Medulla oblongata (tissue), 1 donor: ENCODE measurements at regions not wholly inside any gene's neighbourhood (a gene's known extent, or its start where the extent isn't known, plus 50 kb on each side); places are given as distances from the start of the nearest gene placed in this dataset.

Source experiments
- DNase-seq: peaks from one replicate; pipeline ENCODE4 v3.0.0-alpha.2; 2015; ENCODE audit errors: extremely low spot score

- no peak for DNase-seq
Measured at GRCh38 chr2:67232936-67233335, 164.2 kb upstream of the ETAA1 start.

- DNase-seq: no peak
Measured at GRCh38 chr2:67234440-67234839, 162.7 kb upstream of the ETAA1 start.

- DNase-seq: no peak
Measured at GRCh38 chr2:67237288-67237687, 159.8 kb upstream of the ETAA1 start.

GRCh38 chr2:67240507-67240906 lies 156.6 kb upstream of the ETAA1 start:
- DNase-seq: no peak

GRCh38 chr2:67241453-67241852 lies 155.7 kb upstream of the ETAA1 start:
- no peak for DNase-seq

DNA sequence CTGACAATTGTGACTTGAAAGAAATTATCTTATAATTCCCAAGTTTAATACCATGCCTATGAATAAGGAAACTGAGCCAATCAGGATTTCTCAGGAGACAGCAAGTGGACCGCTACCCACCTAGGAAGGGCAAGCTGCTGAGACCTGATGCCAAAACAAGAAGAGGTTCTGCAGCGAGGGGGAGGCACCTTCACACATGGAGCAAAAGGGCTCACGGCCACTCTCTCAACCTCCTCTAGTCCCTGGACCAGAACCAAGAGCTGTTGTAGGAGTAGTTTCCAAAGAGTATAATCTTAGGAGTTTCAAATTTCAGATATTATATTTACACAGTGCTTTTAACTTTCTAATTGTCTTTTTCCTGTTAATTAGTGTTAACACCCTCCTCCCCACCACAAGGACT lies 154.7 kb upstream of the ETAA1 start:
- DNase-seq: no peak

DNA sequence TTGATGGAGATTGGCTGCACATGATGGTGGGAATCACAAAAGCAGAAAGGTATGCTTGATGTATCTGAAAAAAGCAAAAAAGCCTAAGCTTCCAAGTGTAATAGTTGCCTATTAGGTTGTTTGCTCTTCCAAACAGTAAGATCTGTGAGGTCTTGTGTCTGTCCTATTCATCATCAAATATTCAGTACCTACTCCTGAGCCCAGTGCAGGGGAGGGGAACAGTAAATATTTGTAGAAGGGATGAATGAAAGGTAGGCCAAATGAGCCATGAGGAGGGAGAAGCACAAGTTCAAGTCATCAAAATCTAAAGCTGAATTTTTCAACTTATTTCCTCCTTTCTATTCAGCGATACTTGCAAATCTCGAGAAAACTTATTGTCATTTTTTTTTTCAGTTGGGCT lies 153.2 kb upstream of the ETAA1 start:
- no peak for DNase-seq

DNA sequence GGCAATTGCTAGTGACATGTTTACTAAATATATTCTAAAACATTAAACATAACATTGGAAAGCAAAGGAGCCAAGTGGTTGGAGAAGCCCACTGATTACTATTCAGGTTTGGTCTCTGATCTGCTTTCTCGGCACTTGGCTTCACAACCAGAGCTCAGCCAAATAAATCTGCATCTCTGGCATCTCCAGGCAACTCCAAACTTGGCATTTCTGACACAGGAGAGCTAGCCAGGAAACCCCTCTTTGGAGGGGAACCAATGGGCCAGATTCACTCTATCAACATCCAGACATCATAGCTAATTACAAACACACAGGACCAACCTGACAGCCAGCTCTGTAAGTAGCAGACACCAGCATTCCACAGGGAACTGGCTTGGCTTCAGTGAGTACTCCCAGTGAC lies 150.3 kb upstream of the ETAA1 start:
- no peak for DNase-seq

- no peak for DNase-seq
Measured at GRCh38 chr2:67251741-67252140, 145.4 kb upstream of the ETAA1 start.

DNA sequence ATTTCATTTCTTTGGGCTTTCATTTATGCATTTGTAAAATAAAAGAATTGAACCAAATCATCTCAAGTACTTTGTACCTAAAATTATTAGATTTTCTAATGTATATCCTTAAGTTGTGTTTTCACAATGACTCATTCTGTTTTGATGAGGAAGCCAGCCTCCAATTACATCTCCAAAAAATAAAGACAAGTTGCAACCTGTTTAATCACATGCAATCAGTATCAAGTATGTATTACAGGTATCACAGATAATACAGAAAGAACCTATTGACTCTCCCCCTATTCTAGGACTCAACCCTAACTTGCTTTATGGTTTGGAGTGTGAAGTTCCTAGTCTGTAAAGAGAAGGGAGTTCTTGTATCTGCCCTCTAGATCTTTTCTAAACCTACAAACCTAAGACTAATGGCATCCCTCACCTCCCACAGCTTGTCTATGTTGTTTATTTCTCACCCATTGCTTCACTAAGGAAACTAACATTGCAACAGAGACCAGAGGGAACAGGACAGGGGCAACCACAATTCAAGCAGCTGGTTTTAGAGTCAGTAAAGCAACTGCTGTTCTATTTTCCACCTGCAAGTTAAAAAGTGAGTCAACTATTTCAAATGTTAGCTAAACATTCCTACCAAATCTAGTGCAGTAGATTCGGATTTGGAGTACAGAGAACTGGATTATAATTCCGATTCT lies 141.1 kb upstream of the ETAA1 start:
- DNase-seq: no peak

DNA sequence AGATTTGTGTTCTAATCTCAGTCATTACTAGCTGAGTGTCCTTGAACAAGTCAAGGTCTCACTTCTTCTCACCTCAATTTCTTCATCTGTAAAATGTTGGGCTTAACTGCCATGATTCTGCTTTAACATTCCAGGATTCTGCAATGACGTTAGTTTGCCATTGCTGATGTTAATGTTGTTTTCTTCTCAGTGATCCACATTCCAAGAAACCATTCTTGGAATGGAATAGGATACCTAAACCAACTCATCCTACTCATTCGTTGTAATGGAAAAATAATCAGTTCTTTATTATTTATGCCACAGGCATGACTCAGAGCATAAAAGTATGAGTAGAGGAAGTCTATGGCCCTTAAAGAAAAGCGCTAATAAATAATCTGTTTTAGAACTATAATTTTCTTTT lies 140.2 kb upstream of the ETAA1 start:
- DNase-seq: no peak

GRCh38 chr2:67258122-67258521 lies 139.0 kb upstream of the ETAA1 start:
- no peak for DNase-seq

GRCh38 chr2:67258831-67259230 lies 138.3 kb upstream of the ETAA1 start:
- no peak for DNase-seq

GRCh38 chr2:67259556-67260342 lies 137.4 kb upstream of the ETAA1 start:
- no peak for DNase-seq

DNA sequence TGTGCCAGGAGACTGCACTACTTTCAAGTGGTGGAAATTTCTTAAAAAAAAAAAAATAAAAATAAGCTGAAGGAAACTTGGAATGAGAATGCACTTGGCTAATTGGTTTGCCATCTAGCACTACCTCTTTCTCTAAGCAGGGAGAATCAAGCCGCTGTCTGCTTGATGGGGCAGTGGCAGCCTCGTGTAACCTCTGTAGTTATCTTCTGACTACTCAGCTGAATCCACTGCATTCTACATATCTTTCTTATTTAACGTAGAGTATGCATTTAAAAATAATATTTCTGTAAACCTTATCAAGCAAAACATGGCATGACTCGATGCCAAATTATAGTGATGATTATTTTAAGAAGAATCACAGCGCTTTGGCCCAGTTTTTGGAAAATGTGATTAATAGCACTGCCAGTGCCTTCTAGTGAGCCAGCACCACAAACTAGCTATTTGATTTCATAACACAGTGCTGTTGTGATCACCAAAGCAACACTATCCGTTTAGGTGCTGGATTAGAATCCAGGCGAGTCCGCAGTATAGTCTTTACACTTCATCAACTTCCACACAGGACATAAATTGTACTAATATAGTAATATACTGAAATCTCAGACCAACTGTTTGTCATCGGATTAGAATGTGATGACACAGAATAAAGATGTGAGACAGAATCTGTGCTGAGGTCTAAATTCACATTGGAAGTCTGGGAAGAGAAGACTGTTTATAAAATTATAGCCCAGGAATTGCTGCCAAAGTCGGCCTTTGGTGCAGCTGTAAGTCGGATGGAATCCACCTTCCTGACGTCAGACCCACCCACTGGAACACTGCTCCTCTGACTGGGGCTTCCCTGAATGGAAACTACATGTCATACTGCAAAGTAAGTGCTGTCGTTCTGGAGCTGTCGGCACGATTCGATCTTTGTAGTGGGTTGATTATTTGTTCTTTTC lies 136.5 kb upstream of the ETAA1 start:
- DNase-seq: no peak

- DNase-seq: no peak
Measured at GRCh38 chr2:67267241-67267640, 129.9 kb upstream of the ETAA1 start.

GRCh38 chr2:67268797-67269196 lies 128.3 kb upstream of the ETAA1 start:
- DNase-seq: no peak

DNA sequence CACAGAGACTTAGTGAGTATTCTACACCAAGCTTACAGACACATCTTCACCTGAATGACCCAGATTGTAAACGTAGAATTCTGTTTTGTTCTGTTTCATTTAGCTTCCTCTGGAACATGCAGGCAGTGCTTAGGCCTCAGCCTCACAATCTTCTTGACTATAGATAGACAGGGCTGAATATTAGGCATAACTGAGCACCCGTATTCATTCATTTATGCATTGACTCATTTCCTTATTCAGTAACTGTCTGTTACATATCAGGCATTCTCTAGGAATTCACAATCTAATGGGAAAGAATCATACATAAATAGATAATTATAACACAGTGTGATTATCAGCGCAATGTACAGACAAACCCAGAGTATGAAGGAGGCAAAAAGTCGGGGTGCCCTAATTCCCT lies 124.9 kb upstream of the ETAA1 start:
- DNase-seq: no peak

- DNase-seq: no peak
Measured at GRCh38 chr2:67277450-67277849, 119.7 kb upstream of the ETAA1 start.

DNA sequence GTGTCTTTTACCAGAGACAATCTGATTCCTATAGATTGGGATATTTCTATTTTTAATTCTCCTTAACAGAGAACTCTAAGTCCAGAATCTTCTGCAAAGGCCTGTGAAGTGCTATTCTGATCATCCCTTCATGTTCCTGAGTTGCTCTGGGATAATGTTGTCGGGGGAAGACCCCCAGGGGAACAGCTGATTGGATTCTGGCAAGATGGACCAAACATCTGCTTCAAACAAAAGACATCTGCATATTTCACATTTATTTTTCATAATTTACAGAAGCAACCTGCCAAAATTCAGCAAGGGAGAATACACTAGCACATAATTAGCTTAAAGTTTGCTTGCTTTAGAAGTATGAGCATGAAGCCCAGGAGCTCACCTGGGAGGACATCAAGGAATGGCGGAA lies 116.0 kb upstream of the ETAA1 start:
- DNase-seq: no peak

DNA sequence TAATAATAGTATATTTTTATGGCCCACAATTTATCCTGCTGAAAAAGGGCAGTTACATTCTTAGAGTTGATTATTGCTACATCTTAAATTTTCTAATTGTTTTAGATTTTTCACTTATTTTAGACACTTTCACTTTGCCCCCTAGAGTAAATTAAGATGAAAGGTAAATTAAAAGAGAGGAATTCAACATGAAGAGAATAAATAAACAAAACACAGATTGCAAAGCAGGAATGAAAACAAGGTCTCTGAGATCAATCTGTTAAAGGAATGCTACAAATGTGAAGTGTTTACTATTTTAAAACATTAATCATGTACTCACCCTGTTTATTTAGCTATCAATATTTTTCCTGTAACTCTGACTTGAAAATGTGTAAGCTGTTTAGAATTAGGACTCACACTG lies 113.5 kb upstream of the ETAA1 start:
- DNase-seq: no peak

DNA sequence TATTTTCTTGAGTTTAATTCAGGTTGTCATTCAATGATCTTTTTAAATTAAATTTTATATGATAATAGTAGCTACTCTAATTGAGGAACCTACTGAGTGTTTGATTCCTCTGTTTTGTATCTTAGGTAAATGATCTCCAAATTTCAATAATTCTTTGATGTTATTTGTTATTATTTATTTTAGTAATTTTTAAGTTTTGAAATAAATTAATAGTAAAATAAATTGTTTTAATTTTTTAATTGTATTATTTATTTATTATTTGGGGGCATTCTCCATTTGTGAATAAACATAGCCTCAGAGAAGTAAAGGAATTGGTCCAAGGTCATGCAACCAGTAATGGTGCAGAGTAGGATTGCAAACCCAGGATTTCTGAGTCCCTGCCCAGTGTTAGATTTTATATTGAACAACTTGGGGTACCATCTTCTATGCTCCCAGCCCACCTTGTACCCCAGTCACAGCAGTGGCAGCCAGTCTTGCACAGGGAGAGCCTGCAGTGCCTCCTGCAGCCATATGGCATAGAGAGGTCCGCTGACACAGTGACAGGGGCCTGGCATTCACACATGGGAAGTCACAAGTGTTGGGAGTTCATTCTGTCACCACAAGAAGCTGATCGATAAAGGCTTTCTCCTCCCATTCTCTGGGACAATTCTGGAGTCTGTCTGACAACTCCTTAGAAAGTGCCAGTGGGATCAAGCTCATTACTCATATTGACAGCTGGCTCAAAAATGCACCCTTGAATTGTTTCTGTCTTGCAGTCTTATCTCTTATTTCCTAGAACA lies 110.0 kb upstream of the ETAA1 start:
- no peak for DNase-seq
